ENCODE measurements at regions not wholly inside any gene's neighbourhood (a gene's known extent, or its start where the extent isn't known, plus 50 kb on each side); places are given as distances from the start of the nearest gene placed in this dataset.

DNA sequence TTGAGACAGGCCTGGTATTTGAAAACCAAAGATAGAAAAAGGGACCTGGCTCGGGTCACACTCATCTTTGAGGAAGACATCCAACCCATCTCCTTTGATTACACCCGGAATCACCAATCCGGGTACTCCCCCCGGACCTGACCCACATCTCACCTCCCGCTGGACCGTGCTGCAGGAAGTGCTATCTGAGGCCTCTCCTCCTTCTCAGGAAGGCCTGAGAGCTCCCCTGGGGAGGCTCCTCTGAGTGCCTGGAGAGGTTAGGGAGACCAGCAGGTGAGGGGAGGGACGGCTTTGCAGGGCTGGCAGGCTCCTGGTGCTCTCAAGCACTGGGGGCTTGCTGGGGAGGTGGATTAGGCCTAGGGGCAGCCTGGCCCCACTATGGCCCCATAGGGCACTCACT is 170.9 kb downstream of the ACKR3 start:
- no peak overlapping the region for H3K9ac ChIP-seq (ENCODE audit: insufficient read depth in 1 of 2, low read length in 2 of 2)
- H3K4me3 ChIP-seq: no peak overlapping the region
- WGBS, 2 donors: 78 to 81% methylated on average over 7 of the region's 7 CpGs
- H3K27me3 ChIP-seq (ENCODE audit: control insufficient read depth in 3 of 3, insufficient read depth in 3 of 3, low read length in 2 of 3): no peaks in the 10 kb centered on the region
- ATAC-seq (ENCODE audit: insufficient read depth, low FRiP score) (no peak), DNase-seq (no peak)
- TF ChIP-seq, protein P1, sequence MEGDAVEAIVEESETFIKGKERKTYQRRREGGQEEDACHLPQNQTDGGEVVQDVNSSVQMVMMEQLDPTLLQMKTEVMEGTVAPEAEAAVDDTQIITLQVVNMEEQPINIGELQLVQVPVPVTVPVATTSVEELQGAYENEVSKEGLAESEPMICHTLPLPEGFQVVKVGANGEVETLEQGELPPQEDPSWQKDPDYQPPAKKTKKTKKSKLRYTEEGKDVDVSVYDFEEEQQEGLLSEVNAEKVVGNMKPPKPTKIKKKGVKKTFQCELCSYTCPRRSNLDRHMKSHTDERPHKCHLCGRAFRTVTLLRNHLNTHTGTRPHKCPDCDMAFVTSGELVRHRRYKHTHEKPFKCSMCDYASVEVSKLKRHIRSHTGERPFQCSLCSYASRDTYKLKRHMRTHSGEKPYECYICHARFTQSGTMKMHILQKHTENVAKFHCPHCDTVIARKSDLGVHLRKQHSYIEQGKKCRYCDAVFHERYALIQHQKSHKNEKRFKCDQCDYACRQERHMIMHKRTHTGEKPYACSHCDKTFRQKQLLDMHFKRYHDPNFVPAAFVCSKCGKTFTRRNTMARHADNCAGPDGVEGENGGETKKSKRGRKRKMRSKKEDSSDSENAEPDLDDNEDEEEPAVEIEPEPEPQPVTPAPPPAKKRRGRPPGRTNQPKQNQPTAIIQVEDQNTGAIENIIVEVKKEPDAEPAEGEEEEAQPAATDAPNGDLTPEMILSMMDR (IDR thresholded peaks at IDR 0.05; ENCODE audit: control extremely low read depth, extremely low read depth): no peak
- no peaks in the 10 kb centered on the region for H3K9me3 ChIP-seq (ENCODE audit: control insufficient read depth in 4 of 4, insufficient read depth in 3 of 4, low read length in 3 of 4)
- no peaks in the 10 kb centered on the region for H3K36me3 ChIP-seq (ENCODE audit: control insufficient read depth in 4 of 4, insufficient read depth in 4 of 4, low read length in 4 of 4)
- H3K4me1 ChIP-seq (ENCODE audit: control insufficient read depth in 5 of 5, insufficient read depth in 5 of 5, low read length in 5 of 5): peaks cover 0 to 37% (median 7%) of the 10 kb centered on the region in 5 donors
- no peak overlapping the region for H3K27ac ChIP-seq (ENCODE audit: low read depth in 1 of 2, low read length in 1 of 2)

DNA sequence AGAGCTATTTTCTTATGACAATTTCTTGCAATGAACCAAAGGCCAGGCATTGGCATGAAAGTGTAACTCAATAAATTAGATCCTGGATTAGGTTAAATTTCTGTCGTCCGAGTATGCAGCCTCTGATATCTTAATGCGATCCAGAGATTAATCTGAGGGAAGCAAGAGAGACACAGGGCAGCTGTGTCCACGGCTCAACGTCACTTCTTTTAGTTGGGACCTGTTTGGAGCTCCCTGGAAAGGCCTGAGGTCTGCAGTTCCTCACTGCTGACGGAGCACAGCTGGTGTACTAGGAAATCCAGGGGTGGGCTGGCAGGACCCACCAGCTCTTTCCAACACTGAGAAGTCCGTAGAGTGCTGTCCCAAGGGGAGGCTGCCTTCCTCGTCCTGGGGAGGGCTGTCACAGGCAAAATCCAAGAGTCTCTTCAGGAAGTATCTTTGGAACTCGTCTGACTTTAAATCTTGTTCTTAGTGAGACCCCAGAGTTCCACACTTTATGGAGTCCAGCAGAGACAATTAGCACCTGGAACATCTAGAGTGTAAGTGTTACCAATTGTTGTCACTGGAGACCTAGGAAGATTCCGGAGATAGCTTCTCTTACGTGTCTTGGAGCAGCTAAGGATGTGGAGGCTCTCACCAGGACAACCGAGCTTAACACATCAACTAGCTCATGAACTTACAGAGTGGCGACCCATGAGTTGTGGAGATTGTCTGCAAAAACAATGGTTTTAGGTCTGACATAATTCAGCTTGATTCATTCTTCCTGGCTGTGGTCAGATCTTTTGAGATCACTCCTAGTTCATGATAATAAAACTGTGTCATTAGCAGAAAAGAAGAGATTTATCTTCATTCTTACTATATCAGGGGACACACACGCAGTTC is 173.7 kb downstream of the ACKR3 start:
- Histone ChIP-seq H3K4me1 (ENCODE audit: control insufficient read depth in 5 of 5, insufficient read depth in 5 of 5, low read length in 5 of 5) (peaks cover 0 to 56% (median 30%) of the 10 kb centered on the region in 5 donors), H3K9me3 (ENCODE audit: control insufficient read depth in 4 of 4, insufficient read depth in 3 of 4, low read length in 3 of 4) (no peaks in the 10 kb centered on the region), H3K4me3 (no peak overlapping the region), H3K36me3 (ENCODE audit: control insufficient read depth in 4 of 4, insufficient read depth in 4 of 4, low read length in 4 of 4) (no peaks in the 10 kb centered on the region), H3K27me3 (ENCODE audit: control insufficient read depth in 3 of 3, insufficient read depth in 3 of 3, low read length in 2 of 3) (no peaks in the 10 kb centered on the region), H3K9ac (ENCODE audit: insufficient read depth in 1 of 2, low read length in 2 of 2) (no peak overlapping the region), H3K27ac (ENCODE audit: low read depth in 1 of 2, low read length in 1 of 2) (no peak overlapping the region)
- ATAC-seq (ENCODE audit: insufficient read depth, low FRiP score) (no peak), DNase-seq (peak; percentile 77 to 87 (median 84))
- TF ChIP-seq, protein P1 (IDR thresholded peaks at IDR 0.05; ENCODE audit: control extremely low read depth, extremely low read depth): no peak
- WGBS, 2 donors: 74 to 81% methylated on average over 14 of the region's 14 CpGs

DNA sequence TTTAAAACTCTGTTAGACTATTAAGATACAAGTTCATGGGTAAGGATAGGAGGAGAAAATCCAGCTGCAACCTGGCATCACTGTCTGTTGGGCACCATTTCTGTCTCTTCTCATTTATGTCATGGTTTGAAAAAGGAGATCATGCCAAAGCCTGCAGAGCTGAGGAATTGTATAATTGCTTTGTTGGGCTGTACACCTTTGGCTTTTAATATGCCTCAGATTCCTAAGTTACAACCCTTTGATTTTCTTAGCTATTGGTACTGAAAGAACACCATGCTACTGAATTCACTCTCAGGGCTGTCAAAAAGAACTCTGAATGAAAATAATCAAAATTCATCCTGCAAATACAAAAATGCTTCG is 174.3 kb downstream of the ACKR3 start:
- no peak overlapping the region for H3K27ac ChIP-seq (ENCODE audit: low read depth in 1 of 2, low read length in 1 of 2)
- WGBS, 2 donors: 70 to 89% methylated on average over 1 of the region's 1 CpG
- DNase-seq: no peak

More for the DNA sequence above, 174.3 kb downstream of the ACKR3 start:
- Histone ChIP-seq H3K4me1 (ENCODE audit: control insufficient read depth in 5 of 5, insufficient read depth in 5 of 5, low read length in 5 of 5) (peaks cover 0 to 62% (median 30%) of the 10 kb centered on the region in 5 donors), H3K4me3 (no peak overlapping the region), H3K27me3 (ENCODE audit: control insufficient read depth in 3 of 3, insufficient read depth in 3 of 3, low read length in 2 of 3) (no peaks in the 10 kb centered on the region), H3K36me3 (ENCODE audit: control insufficient read depth in 4 of 4, insufficient read depth in 4 of 4, low read length in 4 of 4) (no peaks in the 10 kb centered on the region), H3K9ac (ENCODE audit: insufficient read depth in 1 of 2, low read length in 2 of 2) (no peak overlapping the region), H3K9me3 (ENCODE audit: control insufficient read depth in 4 of 4, insufficient read depth in 3 of 4, low read length in 3 of 4) (no peaks in the 10 kb centered on the region)
- TF ChIP-seq, protein P1 (IDR thresholded peaks at IDR 0.05; ENCODE audit: control extremely low read depth, extremely low read depth): no peak
- no peak for ATAC-seq (ENCODE audit: insufficient read depth, low FRiP score)
